ENCODE measurements at regions not wholly inside any gene's neighbourhood (a gene's known extent, or its start where the extent isn't known, plus 50 kb on each side); places are given as distances from the start of the nearest gene placed in this dataset.

- peak in 1 of 5 donors; percentile 17 for DNase-seq
- Histone ChIP-seq H3K9me3 (no peaks in the 10 kb centered on the region), H3K4me1 (ENCODE audit: insufficient read depth) (no peaks in the 10 kb centered on the region), H3K27me3 (no peaks in the 10 kb centered on the region), H3K4me3 (no peak overlapping the region), H3K36me3 (no peaks in the 10 kb centered on the region), H3K27ac (no peak overlapping the region)
- intact Hi-C loops (cut with DNase I), result no loop called here
- 61 to 72% (median 69%) methylated on average over 7 to 8 of the region's 8 CpGs for WGBS, 3 donors
- TF ChIP-seq CTCF (IDR thresholded peaks at IDR 0.05), result no peak
- no peak for TF ChIP-seq EP300 (IDR thresholded peaks at IDR 0.05)
- TF ChIP-seq POLR2A (IDR thresholded peaks at IDR 0.05), result no peak
These were observed 104.3 kb upstream of the PRR20G start for GRCh38 chr3:127392156-127392490.

DNA sequence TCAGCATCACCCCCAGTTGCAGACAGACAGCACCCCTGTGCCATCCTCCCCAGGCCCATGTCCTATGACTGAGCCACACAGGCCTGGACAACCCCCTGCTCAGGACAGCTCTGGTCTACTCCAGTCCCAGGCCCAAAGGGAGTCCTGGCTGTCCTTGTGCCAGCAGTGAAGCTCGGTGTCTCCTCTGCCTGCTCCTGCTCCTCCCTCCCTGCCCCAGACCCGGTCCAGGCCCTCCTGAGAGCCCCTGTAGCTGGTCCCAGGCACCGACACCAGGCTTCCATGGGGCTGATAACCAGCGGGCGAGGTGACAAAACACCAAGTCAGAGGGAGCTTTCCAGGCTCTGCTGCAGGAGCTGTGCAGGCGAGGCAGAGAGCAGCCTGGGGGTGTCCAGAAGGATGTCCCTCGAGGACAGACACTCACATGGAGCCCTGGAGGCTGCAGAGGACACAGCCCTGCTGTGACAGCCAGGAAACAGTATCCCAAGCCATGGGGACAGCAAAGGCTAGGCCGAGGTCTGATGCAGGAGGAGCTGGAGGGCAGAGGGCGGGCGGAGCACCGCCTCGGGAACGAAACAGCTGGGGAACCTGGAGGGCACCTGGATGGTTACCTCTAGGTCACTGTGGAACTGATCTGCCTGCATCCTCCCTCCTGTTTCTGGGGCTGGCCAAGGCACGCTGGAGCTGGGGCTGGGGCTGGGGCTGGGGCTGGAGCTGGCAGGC is 103.8 kb upstream of the PRR20G start:
- peak in 1 of 5 donors; percentile 13 for DNase-seq
- H3K4me1 ChIP-seq (ENCODE audit: insufficient read depth), result no peaks in the 10 kb centered on the region
- H3K36me3 ChIP-seq, result no peaks in the 10 kb centered on the region
- TF ChIP-seq EP300 (IDR thresholded peaks at IDR 0.05) (no peak), CTCF (IDR thresholded peaks at IDR 0.05) (no peak), POLR2A (IDR thresholded peaks at IDR 0.05) (no peak)
- no peak overlapping the region for H3K4me3 ChIP-seq
- no peaks in the 10 kb centered on the region for H3K27me3 ChIP-seq
- 65 to 77% (median 68%) methylated on average over 13 to 14 of the region's 14 CpGs for WGBS, 3 donors
- no peaks in the 10 kb centered on the region for H3K9me3 ChIP-seq
- intact Hi-C loops (cut with DNase I), result no loop called here
- H3K27ac ChIP-seq, result no peak overlapping the region

- no peak overlapping the region for H3K27ac ChIP-seq
- no peaks in the 10 kb centered on the region for H3K27me3 ChIP-seq
- H3K4me3 ChIP-seq, result no peak overlapping the region
- no peaks in the 10 kb centered on the region for H3K9me3 ChIP-seq
- TF ChIP-seq POLR2A (IDR thresholded peaks at IDR 0.05), result no peak
- TF ChIP-seq CTCF (IDR thresholded peaks at IDR 0.05), result no peak
- no peak for TF ChIP-seq EP300 (IDR thresholded peaks at IDR 0.05)
- 77 to 84% (median 77%) methylated on average over 15 of the region's 15 CpGs for WGBS, 3 donors
- no peaks in the 10 kb centered on the region for H3K4me1 ChIP-seq (ENCODE audit: insufficient read depth)
- intact Hi-C loops (cut with DNase I), result no loop called here
- DNase-seq, result peak in 1 of 5 donors; percentile 13
- H3K36me3 ChIP-seq, result no peaks in the 10 kb centered on the region
These were observed 102.6 kb upstream of the PRR20G start for GRCh38 chr3:127390365-127391025.

DNA sequence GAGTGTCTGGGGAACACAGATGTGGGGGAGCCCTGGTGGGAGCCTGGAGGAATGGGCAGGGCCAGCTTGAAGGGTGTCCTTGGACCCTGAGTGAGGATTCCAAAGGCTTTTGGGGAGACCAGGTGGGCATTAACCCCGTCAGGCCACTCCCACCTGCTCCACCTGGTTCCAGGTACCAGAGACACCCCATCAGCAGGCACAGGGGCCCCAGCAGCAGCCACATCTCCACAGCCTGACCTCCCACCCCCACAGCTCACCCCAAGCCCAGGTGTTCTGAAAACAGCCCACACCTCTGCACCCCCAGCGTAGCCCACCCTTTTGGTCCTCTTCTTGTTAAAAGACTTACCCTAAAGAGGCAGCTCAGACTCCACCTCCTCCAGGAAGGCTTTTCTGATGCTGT is 102.1 kb upstream of the PRR20G start:
- no peak overlapping the region for H3K4me3 ChIP-seq
- H3K4me1 ChIP-seq (ENCODE audit: insufficient read depth), result no peaks in the 10 kb centered on the region
- peak in 1 of 5 donors; percentile 11 for DNase-seq
- no peak for TF ChIP-seq EP300 (IDR thresholded peaks at IDR 0.05)
- no peak for TF ChIP-seq POLR2A (IDR thresholded peaks at IDR 0.05)
- no peak for TF ChIP-seq CTCF (IDR thresholded peaks at IDR 0.05)
- no peaks in the 10 kb centered on the region for H3K9me3 ChIP-seq
- no peak overlapping the region for H3K27ac ChIP-seq
- intact Hi-C loops (cut with DNase I), result no loop called here
- WGBS, 3 donors, result 80 to 91% (median 82%) methylated on average over 2 of the region's 2 CpGs
- H3K36me3 ChIP-seq, result no peaks in the 10 kb centered on the region
- no peaks in the 10 kb centered on the region for H3K27me3 ChIP-seq

Measured in ovary (tissue), 7 donors.